Testis (tissue), 2 donors: ENCODE measurements at regions not wholly inside any gene's neighbourhood (a gene's known extent, or its start where the extent isn't known, plus 50 kb on each side); places are given as distances from the start of the nearest gene placed in this dataset.

Experiments
- DNase-seq: peaks from one replicate; pipeline ENCODE4 v3.0.0-alpha.2; 2019
- H3K27ac ChIP-seq, 2 donors: fragments of 200-600 bp; sonication (generic); one replicate each; pipeline ENCODE4 v1.5.1; 2019
- H3K27me3 ChIP-seq: fragments of 200-600 bp; sonication (generic); one replicate; pipeline ENCODE4 v1.5.1; 2019
- H3K36me3 ChIP-seq: fragments of 200-600 bp; sonication (generic); one replicate; pipeline ENCODE4 v1.5.1; 2017; ENCODE audit warnings: low read depth; ENCODE audit errors: missing control alignments
- H3K4me1 ChIP-seq: fragments of 200-600 bp; sonication (generic); one replicate; pipeline ENCODE4 v1.5.1; 2019
- H3K4me3 ChIP-seq, 2 donors: fragments of 200-600 bp; sonication (generic); one replicate each; pipeline ENCODE4 v1.5.1; 2017 to 2019
- H3K9me3 ChIP-seq: fragments of 200-600 bp; sonication (generic); one replicate; pipeline ENCODE4 v1.5.1; 2017
- POLR2A ChIP-seq: fragments of 450-650 bp; IDR thresholded peaks from one replicate; pipeline ENCODE4 v1.6.1; 2017; ENCODE audit warnings: antibody characterized with exemption, mild to moderate bottlenecking, moderate library complexity
- WGBS, 2 donors: methylation state at CpG; one replicate each; pipeline ENCODE4 v1.1.5; 2018; 5-methylcytosine and 5-hydroxymethylcytosine counted together
- intact Hi-C: fragments of 100-400 bp; cut with DNase I; formaldehyde crosslinking; loops from one replicate; pipeline ENCODE4 v1.15.1; 2023; ENCODE audit warnings: low total_unique reads
- TF ChIP-seq, protein P1 (sequence below), 3 experiments: fragments of 450-650 bp in 2 of 3; fragments of 200-600 bp in 1 of 3; sonication (generic) in 1 of 3; IDR thresholded peaks; one replicate each; pipeline ENCODE4 v1.5.1; 2016 to 2019; ENCODE audit warnings: antibody characterized with exemption in 3 of 3, mild to moderate bottlenecking in 2 of 3, moderate library complexity in 1 of 3

DNA sequence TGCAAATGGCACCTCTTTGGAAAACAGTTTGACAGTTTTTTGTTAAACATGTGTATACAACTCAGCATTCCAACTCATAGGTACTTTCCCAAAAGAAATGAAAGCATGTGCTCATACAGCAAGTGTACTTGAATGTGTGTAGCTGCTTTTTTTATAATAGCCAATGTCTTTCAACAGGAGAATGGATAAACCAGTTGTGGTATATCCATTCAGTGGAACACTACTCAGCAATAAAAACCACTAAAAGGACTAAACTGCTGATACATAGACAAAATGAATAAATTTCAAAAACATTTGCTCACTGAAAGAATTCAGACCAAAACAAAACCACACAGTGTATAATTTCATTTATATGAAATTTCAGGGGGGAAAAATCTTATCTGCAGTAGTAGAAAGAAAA, 267.3 kb downstream of the NR2F1-AS1 start:
- H3K4me1 ChIP-seq: no peaks in the 10 kb centered on the region
- H3K36me3 ChIP-seq: no peaks in the 10 kb centered on the region
- no peaks in the 10 kb centered on the region for H3K27me3 ChIP-seq
- intact Hi-C loops: no loop called here
- H3K4me3 ChIP-seq: no peak overlapping the region
- no peaks in the 10 kb centered on the region for H3K9me3 ChIP-seq
- H3K27ac ChIP-seq: no peak overlapping the region
- DNase-seq: no peak
- TF ChIP-seq POLR2A: no peak
- TF ChIP-seq, protein P1, sequence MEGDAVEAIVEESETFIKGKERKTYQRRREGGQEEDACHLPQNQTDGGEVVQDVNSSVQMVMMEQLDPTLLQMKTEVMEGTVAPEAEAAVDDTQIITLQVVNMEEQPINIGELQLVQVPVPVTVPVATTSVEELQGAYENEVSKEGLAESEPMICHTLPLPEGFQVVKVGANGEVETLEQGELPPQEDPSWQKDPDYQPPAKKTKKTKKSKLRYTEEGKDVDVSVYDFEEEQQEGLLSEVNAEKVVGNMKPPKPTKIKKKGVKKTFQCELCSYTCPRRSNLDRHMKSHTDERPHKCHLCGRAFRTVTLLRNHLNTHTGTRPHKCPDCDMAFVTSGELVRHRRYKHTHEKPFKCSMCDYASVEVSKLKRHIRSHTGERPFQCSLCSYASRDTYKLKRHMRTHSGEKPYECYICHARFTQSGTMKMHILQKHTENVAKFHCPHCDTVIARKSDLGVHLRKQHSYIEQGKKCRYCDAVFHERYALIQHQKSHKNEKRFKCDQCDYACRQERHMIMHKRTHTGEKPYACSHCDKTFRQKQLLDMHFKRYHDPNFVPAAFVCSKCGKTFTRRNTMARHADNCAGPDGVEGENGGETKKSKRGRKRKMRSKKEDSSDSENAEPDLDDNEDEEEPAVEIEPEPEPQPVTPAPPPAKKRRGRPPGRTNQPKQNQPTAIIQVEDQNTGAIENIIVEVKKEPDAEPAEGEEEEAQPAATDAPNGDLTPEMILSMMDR (IDR thresholded peaks at IDR 0.05): no peak

DNA sequence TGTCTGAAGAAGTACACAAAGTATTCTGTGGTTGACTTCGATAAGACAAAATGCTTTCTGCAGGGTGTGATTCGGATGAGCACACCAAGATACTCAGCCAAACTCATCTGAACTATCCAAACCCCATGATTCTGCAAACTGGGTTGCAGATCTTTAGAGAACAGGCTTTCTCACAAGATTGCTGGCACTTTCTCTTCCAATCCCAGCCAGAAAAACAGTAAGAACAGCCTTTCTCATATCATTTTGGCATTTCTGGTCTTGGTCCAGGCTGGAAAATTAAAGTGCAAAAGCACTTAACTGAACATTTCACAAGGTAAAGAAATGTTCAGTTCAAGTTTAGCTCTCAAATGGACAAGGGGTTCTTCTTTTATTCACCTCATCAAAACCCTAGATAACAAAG, 269.1 kb downstream of the NR2F1-AS1 start:
- intact Hi-C loops: no loop called here
- H3K36me3 ChIP-seq: no peaks in the 10 kb centered on the region
- DNase-seq: peak; percentile 58

DNA sequence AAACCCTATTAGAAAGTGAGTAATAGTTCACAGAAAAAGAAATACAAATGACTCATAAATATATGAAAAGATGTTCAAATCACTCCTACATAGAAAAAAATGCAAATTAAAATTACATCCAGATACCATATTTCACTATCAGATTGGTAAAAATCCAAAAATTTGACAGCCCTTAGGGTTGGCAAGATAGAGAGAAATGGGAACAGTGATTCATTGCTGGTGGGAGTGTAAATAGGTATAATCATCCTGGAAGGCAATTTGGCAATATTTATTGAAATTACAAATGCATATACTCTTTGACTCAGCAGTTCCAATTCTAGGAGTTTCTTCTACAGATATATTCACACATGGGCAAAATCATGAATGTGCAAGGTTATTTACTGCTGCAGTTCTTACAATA, 273.5 kb downstream of the NR2F1-AS1 start:
- H3K36me3 ChIP-seq: no peaks in the 10 kb centered on the region
- no peak overlapping the region for H3K27ac ChIP-seq
- no peaks in the 10 kb centered on the region for H3K9me3 ChIP-seq
- H3K4me1 ChIP-seq: peaks cover 5% of the 10 kb centered on the region
- TF ChIP-seq POLR2A: no peak
- TF ChIP-seq, protein P1 (IDR thresholded peaks at IDR 0.05): no peak
- no peaks in the 10 kb centered on the region for H3K27me3 ChIP-seq
- no peak overlapping the region for H3K4me3 ChIP-seq
- DNase-seq: no peak
- intact Hi-C loops: no loop called here

More for the DNA sequence above, 269.1 kb downstream of the NR2F1-AS1 start:
- no peak overlapping the region for H3K4me3 ChIP-seq
- TF ChIP-seq POLR2A: no peak
- TF ChIP-seq, protein P1 (IDR thresholded peaks at IDR 0.05): no peak
- H3K4me1 ChIP-seq: no peaks in the 10 kb centered on the region
- H3K27me3 ChIP-seq: no peaks in the 10 kb centered on the region
- H3K27ac ChIP-seq: peak overlapping the region in 1 of 2 donors; percentile 47
- WGBS, 2 donors: 33 to 50% methylated on average over 2 of the region's 2 CpGs
- no peaks in the 10 kb centered on the region for H3K9me3 ChIP-seq

DNA sequence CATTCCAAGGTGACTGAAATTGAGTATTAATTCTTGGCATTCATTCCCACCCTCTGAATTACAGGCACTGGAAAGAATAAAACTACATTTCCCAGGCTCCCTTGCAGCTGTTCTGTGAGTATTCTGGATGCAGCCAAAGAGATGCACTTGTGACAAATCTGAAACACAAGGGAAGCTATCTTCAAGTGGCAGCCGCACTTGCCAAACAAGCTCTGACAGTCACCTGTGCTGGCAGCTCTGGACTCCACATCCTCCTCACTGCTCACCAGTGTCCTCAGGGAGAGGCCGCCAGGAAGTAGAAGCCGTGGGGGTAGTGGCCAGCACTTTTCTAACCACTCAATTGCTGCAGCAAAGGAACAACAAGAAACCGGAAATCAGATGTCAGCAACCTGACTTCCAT, 275.0 kb downstream of the NR2F1-AS1 start:
- Histone ChIP-seq H3K9me3 (no peaks in the 10 kb centered on the region), H3K27ac (no peak overlapping the region), H3K4me1 (peaks cover 5% of the 10 kb centered on the region), H3K27me3 (no peaks in the 10 kb centered on the region), H3K36me3 (no peaks in the 10 kb centered on the region), H3K4me3 (no peak overlapping the region)
- WGBS, 2 donors: 63 to 81% methylated on average over 4 of the region's 4 CpGs
- TF ChIP-seq POLR2A: no peak
- TF ChIP-seq, protein P1 (IDR thresholded peaks at IDR 0.05): no peak
- DNase-seq: no peak
- intact Hi-C loops: no loop called here

DNA sequence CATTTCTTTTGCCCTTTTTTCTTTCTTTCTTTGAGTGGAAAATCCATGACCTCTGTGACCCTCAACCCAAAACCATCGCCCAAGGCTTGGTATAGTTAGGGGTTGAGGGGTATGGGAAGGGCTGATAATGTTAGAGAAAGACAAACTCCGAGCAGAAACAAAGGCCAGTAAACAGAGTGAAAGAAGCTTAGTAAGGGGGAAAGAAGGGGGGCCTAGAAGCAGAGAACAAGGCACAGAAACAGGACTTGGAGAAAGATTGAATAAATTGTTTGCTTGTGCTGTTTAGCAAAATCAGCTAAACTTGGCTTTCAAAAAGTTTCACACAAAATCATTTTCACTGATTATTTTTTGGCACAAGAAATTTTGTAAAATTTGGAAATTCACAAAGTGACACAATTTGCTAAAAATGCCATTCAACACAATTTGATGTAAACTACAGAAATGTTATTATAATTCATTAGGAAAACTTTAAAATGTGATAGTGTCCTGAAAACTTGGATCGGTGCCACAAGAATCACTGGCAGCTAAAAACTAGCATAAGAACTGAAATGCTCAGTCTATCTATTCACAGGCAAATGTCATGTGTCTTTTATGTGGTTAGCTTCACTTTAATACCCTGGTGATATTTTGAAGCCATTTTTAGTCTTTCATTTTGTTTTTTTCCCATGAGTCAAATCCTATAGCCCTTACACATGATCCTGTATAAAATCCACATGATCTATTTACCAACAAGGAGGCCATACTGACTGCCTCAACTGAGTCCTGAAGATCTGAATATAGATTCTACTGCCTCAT, 276.4 kb downstream of the NR2F1-AS1 start:
- Histone ChIP-seq H3K27ac (peak overlapping the region in 1 of 2 donors; percentile 57), H3K4me3 (no peak overlapping the region), H3K4me1 (peaks cover 5% of the 10 kb centered on the region), H3K27me3 (no peaks in the 10 kb centered on the region), H3K36me3 (no peaks in the 10 kb centered on the region), H3K9me3 (no peaks in the 10 kb centered on the region)
- TF ChIP-seq, protein P1 (IDR thresholded peaks at IDR 0.05): no peak
- TF ChIP-seq POLR2A: no peak
- WGBS, 2 donors: 53 to 55% methylated on average over 3 of the region's 3 CpGs
- intact Hi-C loops: no loop called here
- DNase-seq: no peak
